Hepatocyte (in vitro differentiated cells): ENCODE measurements at regions not wholly inside any gene's neighbourhood (a gene's known extent, or its start where the extent isn't known, plus 50 kb on each side); places are given as distances from the start of the nearest gene placed in this dataset.

ENCODE experiments used
- DNase-seq: peaks from one replicate; pipeline ENCODE4 v3.0.0-alpha.2; 2016; ENCODE audit warnings: low spot score
- H2AFZ ChIP-seq: fragments of 200-600 bp; sonication (generic); 2 replicates; pipeline ENCODE4 v1.6.0; 2016; ENCODE audit warnings: antibody characterized with exemption, mild to moderate bottlenecking
- H3K27ac ChIP-seq: fragments of 200-600 bp; sonication (generic); 2 replicates; pipeline ENCODE4 v1.5.1; 2016; ENCODE audit warnings: mild to moderate bottlenecking
- H3K27me3 ChIP-seq: fragments of 200-600 bp; sonication (generic); 2 replicates; pipeline ENCODE4 v1.6.1; 2016
- H3K36me3 ChIP-seq: fragments of 200-600 bp; sonication (generic); replicated peaks from 2 replicates; pipeline ENCODE4 v1.5.1; 2016; ENCODE audit warnings: low read depth; ENCODE audit not compliant: insufficient read depth
- H3K4me1 ChIP-seq: fragments of 200-600 bp; sonication (generic); 2 replicates; pipeline ENCODE4 v1.5.1; 2016; ENCODE audit warnings: mild to moderate bottlenecking, moderate library complexity; ENCODE audit not compliant: insufficient read depth
- H3K4me2 ChIP-seq: fragments of 200-600 bp; sonication (generic); 2 replicates; pipeline ENCODE4 v1.6.0; 2016
- H3K4me3 ChIP-seq: fragments of 200-600 bp; sonication (generic); 2 replicates; pipeline ENCODE4 v1.5.1; 2016; ENCODE audit warnings: mild to moderate bottlenecking
- H3K79me2 ChIP-seq: fragments of 200-600 bp; sonication (generic); 2 replicates; pipeline ENCODE4 v1.6.0; 2017; ENCODE audit warnings: mild to moderate bottlenecking
- H3K9me2 ChIP-seq: fragments of 200-600 bp; sonication (generic); replicated peaks from 2 replicates; pipeline ENCODE4 v1.6.0; 2017; ENCODE audit warnings: mild to moderate bottlenecking; ENCODE audit not compliant: insufficient read depth
- H3K9me3 ChIP-seq: fragments of 200-600 bp; sonication (generic); 2 replicates; pipeline ENCODE4 v1.5.1; 2016; ENCODE audit warnings: low read depth, mild to moderate bottlenecking
- H4K20me1 ChIP-seq: fragments of 200-600 bp; sonication (generic); 2 replicates; pipeline ENCODE4 v1.6.0; 2016; ENCODE audit warnings: mild to moderate bottlenecking; ENCODE audit not compliant: insufficient read depth, poor library complexity, severe bottlenecking
- EZH2 ChIP-seq: fragments of 200-600 bp; sonication (generic); IDR thresholded peaks from 2 replicates; pipeline ENCODE4 v1.6.1; 2016; ENCODE audit warnings: antibody characterized with exemption, mild to moderate bottlenecking, borderline replicate concordance
- EZH2phosphoT487 ChIP-seq: fragments of 200-600 bp; sonication (generic); IDR thresholded peaks from one replicate; pipeline ENCODE4 v1.6.1; 2018; ENCODE audit warnings: antibody characterized with exemption, mild to moderate bottlenecking, low read depth, moderate library complexity; ENCODE audit not compliant: unreplicated experiment, severe bottlenecking
- WGBS: methylation state at CpG from one replicate; pipeline ENCODE4 v1.1.6; 2016; ENCODE audit warnings: low lambda C conversion rate; ENCODE audit errors: missing lambda C conversion rate; 5-methylcytosine and 5-hydroxymethylcytosine counted together
- TF ChIP-seq, protein P1 (sequence below): fragments of 200-600 bp; sonication (generic); IDR thresholded peaks from 2 replicates; pipeline ENCODE4 v1.5.1; 2016; ENCODE audit warnings: antibody characterized with exemption, mild to moderate bottlenecking; ENCODE audit not compliant: poor library complexity

DNA sequence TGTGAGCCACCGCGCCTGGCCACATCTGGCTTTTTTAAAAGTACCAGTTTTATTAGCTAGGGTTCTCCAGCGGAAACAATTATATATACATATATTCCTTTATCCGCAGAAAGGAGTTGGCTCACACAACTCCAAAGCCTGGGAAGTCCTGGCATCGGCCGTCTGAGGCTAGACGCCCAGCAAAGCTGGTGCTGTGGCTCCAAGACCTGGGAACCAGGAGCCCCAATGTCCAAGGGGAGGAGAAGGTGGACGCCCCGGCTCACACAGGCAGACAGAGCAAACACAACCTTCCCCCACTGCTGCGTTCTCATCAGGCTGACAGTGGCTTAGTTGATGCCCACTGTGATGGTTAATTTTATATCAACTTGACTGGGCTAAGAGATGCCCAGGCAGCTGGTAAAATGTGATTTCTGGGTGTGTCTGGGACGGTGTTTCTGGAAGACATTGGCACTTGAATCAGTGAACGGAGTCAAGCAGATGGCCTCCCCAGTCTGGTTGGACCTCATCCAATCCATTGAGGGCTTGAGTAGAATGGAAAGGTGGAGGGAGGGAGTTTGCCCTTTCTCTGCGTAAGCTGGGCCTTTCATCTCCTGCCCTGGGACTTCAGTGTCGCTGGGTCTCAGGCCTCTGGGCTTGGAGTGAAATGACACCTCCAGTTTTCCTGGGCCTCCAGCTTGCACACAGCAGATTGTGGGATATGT, 904.4 kb downstream of the BRD1 start:
- Histone ChIP-seq H3K4me1 (no peaks in the 10 kb centered on the region), H3K27me3 (peaks cover 8% of the 10 kb centered on the region), H4K20me1 (no peaks in the 10 kb centered on the region), H3K79me2 (no peaks in the 10 kb centered on the region), H3K4me3 (no peak overlapping the region), H2AFZ (no peak overlapping the region), H3K9me3 (no peaks in the 10 kb centered on the region), H3K4me2 (no peak overlapping the region), H3K9me2 (no peaks in the 10 kb centered on the region), H3K27ac (no peak overlapping the region), H3K36me3 (no peaks in the 10 kb centered on the region)
- 81% methylated on average over 14 of the region's 14 CpGs for WGBS
- no peak for DNase-seq
- TF ChIP-seq EZH2, result no peak
- TF ChIP-seq, protein P1, sequence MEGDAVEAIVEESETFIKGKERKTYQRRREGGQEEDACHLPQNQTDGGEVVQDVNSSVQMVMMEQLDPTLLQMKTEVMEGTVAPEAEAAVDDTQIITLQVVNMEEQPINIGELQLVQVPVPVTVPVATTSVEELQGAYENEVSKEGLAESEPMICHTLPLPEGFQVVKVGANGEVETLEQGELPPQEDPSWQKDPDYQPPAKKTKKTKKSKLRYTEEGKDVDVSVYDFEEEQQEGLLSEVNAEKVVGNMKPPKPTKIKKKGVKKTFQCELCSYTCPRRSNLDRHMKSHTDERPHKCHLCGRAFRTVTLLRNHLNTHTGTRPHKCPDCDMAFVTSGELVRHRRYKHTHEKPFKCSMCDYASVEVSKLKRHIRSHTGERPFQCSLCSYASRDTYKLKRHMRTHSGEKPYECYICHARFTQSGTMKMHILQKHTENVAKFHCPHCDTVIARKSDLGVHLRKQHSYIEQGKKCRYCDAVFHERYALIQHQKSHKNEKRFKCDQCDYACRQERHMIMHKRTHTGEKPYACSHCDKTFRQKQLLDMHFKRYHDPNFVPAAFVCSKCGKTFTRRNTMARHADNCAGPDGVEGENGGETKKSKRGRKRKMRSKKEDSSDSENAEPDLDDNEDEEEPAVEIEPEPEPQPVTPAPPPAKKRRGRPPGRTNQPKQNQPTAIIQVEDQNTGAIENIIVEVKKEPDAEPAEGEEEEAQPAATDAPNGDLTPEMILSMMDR, result no peak
- no peak for TF ChIP-seq EZH2phosphoT487

DNA sequence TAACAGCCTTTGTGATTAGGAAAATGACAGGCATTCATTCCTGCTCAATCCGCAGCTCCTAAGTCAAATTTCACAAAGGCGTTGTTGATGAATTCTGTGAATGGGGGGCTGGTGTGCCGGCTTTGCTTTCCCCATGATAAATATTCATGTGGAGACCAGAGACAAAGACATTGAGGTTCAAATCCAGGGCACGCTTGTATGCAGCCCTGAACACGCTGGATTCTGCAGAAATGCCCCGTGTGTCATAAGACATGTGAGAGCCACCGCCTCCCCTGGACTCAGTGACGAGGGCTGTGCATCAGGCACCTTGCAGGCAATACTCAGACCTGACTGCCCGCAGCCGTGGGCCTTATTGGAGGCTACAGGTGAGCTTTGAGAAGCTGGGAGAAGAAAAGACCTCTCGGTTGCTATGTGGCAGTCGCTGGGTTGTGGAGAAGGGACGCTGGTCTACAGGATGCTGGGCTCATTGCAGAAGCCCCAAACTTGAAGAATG, 906.2 kb downstream of the BRD1 start:
- Histone ChIP-seq H3K36me3 (no peaks in the 10 kb centered on the region), H3K27me3 (no peaks in the 10 kb centered on the region), H3K27ac (no peak overlapping the region), H3K9me2 (no peaks in the 10 kb centered on the region), H4K20me1 (no peaks in the 10 kb centered on the region), H3K4me3 (no peak overlapping the region), H3K4me1 (no peaks in the 10 kb centered on the region), H3K4me2 (no peak overlapping the region), H2AFZ (no peak overlapping the region), H3K9me3 (no peaks in the 10 kb centered on the region), H3K79me2 (no peaks in the 10 kb centered on the region)
- 91% methylated on average over 13 of the region's 13 CpGs for WGBS
- no peak for DNase-seq
- TF ChIP-seq, protein P1, result no peak
- no peak for TF ChIP-seq EZH2phosphoT487
- TF ChIP-seq EZH2, result no peak

DNA sequence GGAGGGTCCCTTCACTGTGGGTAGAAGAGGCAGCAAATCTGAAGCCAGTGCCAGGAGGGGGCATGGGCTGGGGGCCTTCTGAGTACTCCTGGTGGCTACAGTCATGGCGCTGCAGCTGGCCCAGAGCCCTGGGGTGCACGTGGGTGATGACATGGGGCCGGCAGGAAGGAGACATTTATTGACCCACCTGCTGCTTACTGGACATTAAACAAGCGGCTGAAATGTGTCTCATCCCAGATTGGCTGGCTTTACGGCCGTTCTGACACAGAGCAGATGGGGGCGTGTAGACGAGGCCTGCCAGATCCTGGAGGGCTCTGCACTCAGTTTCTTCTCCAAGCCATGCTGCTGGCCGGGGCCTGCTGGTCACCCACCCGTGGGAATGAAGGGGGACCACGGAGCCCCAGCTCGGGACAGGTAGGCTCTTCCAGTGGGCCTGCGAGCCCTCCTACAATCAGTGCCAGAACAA, 906.9 kb downstream of the BRD1 start:
- no peaks in the 10 kb centered on the region for H3K27me3 ChIP-seq
- H3K36me3 ChIP-seq, result no peaks in the 10 kb centered on the region
- H3K79me2 ChIP-seq, result no peaks in the 10 kb centered on the region
- no peak overlapping the region for H3K27ac ChIP-seq
- TF ChIP-seq EZH2 (no peak), EZH2phosphoT487 (no peak)
- TF ChIP-seq, protein P1, result no peak
- no peaks in the 10 kb centered on the region for H3K4me1 ChIP-seq
- no peak overlapping the region for H2AFZ ChIP-seq
- 55% methylated on average over 13 of the region's 13 CpGs for WGBS
- DNase-seq, result no peak
- no peak overlapping the region for H3K4me3 ChIP-seq
- H3K9me3 ChIP-seq, result no peaks in the 10 kb centered on the region
- no peaks in the 10 kb centered on the region for H3K9me2 ChIP-seq
- H3K4me2 ChIP-seq, result no peak overlapping the region
- no peaks in the 10 kb centered on the region for H4K20me1 ChIP-seq
